Right atrium auricular region (tissue), 2 donors: ENCODE measurements at regions not wholly inside any gene's neighbourhood (a gene's known extent, or its start where the extent isn't known, plus 50 kb on each side); places are given as distances from the start of the nearest gene placed in this dataset.
"Not testable (repeated sequence)": the region's sequence is repeated elsewhere in the genome, so short reads cannot be mapped to it uniquely, and the experiment has no call there.

ENCODE experiments used
- DNase-seq: peaks from one replicate; pipeline ENCODE4 v3.0.0-alpha.2; 2019; ENCODE audit warnings: low spot score
- H3K27ac ChIP-seq, 2 donors: fragments of 200-600 bp; sonication (generic); 1 replicate in 1 of 2; 2 replicates in 1 of 2; pipeline ENCODE4 v1.5.1; 2016 to 2019
- H3K27me3 ChIP-seq, 2 donors: fragments of 200-600 bp; sonication (generic); one replicate each; pipeline versions ENCODE4 v1.5.1 to v1.6.0; 2017 to 2019
- H3K36me3 ChIP-seq: fragments of 200-600 bp; sonication (generic); one replicate; pipeline ENCODE4 v1.5.1; 2016
- H3K4me1 ChIP-seq, 2 donors: fragments of 200-600 bp; sonication (generic); one replicate each; pipeline versions ENCODE4 v1.5.1 to v1.6.0; 2017 to 2019
- H3K4me3 ChIP-seq, 2 donors: fragments of 200-600 bp; sonication (generic); 1 replicate in 1 of 2; 2 replicates in 1 of 2; pipeline ENCODE4 v1.5.1; 2017 to 2019; ENCODE audit warnings: mild to moderate bottlenecking in 1 of 2, moderate library complexity in 1 of 2
- H3K9me3 ChIP-seq, 2 donors: fragments of 200-600 bp; sonication (generic); one replicate each; pipeline ENCODE4 v1.5.1; 2019
- TF ChIP-seq, protein P1 (sequence below), 2 donors: fragments of 200-600 bp; sonication (generic); IDR thresholded peaks; one replicate each; pipeline ENCODE4 v1.5.1; 2019; ENCODE audit warnings: antibody characterized with exemption in 2 of 2

DNA sequence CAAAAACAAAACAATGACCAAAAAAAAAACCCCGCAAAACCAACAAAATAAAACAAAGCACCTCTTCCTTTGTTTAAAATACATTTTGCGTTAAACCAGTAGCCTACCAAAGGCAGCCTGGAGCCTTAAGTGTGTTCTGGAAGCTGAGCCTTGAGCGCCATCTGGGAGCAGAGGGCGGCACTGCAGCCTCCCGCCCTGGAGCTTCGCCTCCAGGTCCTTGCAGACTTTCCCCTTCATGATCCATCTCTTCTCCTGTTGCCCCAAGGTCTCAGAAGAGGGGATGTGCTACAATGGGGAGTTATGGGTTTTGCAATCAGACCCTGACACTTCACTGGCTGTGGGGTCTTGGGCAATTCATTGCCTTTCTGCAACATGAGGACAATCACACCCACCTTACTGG is 204.9 kb downstream of the NPIPA8 start:
- DNase-seq, H3K4me3 ChIP-seq, H3K36me3 ChIP-seq, H3K27ac ChIP-seq, H3K4me1 ChIP-seq, H3K27me3 ChIP-seq, H3K9me3 ChIP-seq: not testable (repeated sequence)
- TF ChIP-seq, protein P1, sequence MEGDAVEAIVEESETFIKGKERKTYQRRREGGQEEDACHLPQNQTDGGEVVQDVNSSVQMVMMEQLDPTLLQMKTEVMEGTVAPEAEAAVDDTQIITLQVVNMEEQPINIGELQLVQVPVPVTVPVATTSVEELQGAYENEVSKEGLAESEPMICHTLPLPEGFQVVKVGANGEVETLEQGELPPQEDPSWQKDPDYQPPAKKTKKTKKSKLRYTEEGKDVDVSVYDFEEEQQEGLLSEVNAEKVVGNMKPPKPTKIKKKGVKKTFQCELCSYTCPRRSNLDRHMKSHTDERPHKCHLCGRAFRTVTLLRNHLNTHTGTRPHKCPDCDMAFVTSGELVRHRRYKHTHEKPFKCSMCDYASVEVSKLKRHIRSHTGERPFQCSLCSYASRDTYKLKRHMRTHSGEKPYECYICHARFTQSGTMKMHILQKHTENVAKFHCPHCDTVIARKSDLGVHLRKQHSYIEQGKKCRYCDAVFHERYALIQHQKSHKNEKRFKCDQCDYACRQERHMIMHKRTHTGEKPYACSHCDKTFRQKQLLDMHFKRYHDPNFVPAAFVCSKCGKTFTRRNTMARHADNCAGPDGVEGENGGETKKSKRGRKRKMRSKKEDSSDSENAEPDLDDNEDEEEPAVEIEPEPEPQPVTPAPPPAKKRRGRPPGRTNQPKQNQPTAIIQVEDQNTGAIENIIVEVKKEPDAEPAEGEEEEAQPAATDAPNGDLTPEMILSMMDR (IDR thresholded peaks at IDR 0.05), result peak; percentile 24 to 64

GRCh38 chr16:18130478-18131120 is 205.9 kb downstream of the NPIPA8 start:
- not testable (repeated sequence) for H3K9me3 ChIP-seq, H3K4me1 ChIP-seq, H3K36me3 ChIP-seq, DNase-seq, H3K27ac ChIP-seq, H3K4me3 ChIP-seq, H3K27me3 ChIP-seq

- not testable (repeated sequence) for H3K9me3 ChIP-seq, H3K36me3 ChIP-seq, H3K4me1 ChIP-seq, H3K27me3 ChIP-seq, H3K4me3 ChIP-seq, DNase-seq, H3K27ac ChIP-seq
These were observed 209.5 kb downstream of the NPIPA8 start for GRCh38 chr16:18127033-18127432.

- H3K9me3 ChIP-seq, H3K4me1 ChIP-seq, H3K27ac ChIP-seq, H3K36me3 ChIP-seq, H3K27me3 ChIP-seq, DNase-seq, H3K4me3 ChIP-seq: not testable (repeated sequence)
These were observed 217.4 kb downstream of the NPIPA8 start for GRCh38 chr16:18119092-18119491.

DNA sequence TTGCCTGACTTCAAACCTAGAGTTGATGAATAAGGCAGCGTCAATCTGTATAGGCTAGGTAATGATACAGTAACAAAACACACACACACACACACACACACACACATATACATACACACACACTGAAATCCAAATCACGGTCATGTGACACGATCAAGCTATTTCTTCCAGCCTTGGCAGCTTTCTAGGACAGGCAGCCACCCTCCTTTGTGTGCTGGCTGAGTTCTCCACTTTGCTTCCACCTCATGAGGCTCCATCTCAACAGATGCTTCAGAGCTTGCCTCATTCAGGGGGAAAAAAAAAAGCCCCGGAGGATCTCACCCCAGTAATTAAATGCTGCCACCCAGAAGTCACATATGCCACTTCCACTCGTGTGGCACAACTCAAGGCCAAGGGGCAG is 217.9 kb downstream of the NPIPA8 start:
- H3K9me3 ChIP-seq, H3K27me3 ChIP-seq, H3K27ac ChIP-seq, H3K4me3 ChIP-seq, H3K36me3 ChIP-seq, DNase-seq, H3K4me1 ChIP-seq: not testable (repeated sequence)

- DNase-seq, H3K4me3 ChIP-seq, H3K27ac ChIP-seq, H3K4me1 ChIP-seq, H3K27me3 ChIP-seq, H3K36me3 ChIP-seq, H3K9me3 ChIP-seq: not testable (repeated sequence)
These were observed 218.5 kb downstream of the NPIPA8 start for GRCh38 chr16:18118071-18118470.

DNA sequence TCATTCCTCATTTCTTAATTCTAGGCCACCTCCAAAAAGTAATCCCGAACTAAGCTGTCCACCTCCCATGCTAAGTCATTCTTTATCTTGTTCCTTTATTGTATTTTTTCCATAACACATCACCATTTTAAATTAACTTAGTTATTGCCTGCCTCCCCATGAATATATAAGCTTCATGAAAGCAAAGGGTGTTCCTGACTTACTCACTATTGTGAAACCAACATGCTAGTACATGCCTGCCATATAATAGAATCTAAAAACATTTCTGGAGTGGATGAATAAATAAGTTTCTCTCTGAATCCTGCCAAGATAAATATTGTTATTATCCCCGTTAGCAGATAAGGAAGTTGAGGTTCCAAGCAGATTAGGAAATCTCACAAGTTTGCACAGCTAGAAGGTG is 232.1 kb downstream of the NPIPA8 start:
- not testable (repeated sequence) for H3K4me1 ChIP-seq, H3K9me3 ChIP-seq, H3K4me3 ChIP-seq

GRCh38 chr16:18101077-18101476 is 235.5 kb downstream of the NPIPA8 start:
- not testable (repeated sequence) for H3K9me3 ChIP-seq, H3K27ac ChIP-seq, DNase-seq, H3K4me3 ChIP-seq, H3K4me1 ChIP-seq, H3K27me3 ChIP-seq, H3K36me3 ChIP-seq

More for the DNA sequence above, 232.1 kb downstream of the NPIPA8 start:
- not testable (repeated sequence) for H3K27ac ChIP-seq, DNase-seq, H3K27me3 ChIP-seq, H3K36me3 ChIP-seq

DNA sequence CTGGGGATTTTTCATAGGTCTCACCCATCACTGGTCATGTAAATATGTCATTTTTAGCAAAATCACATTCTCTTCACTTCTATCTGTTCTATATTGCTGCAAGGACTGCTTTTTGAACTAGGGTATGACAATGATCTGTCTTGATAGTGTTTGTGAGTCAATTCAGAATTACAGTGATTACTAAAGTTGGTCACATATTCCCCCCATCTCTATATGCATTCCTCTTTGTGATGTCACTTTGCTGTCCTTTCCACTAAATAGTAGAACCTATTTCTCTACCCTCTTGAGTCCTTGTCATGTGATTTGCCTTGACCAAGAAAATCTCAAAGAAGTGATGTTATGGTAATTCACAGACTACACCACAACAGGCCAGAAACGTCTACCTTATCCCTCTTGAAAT is 243.9 kb downstream of the NPIPA8 start:
- not testable (repeated sequence) for H3K27me3 ChIP-seq, H3K9me3 ChIP-seq, DNase-seq, H3K4me1 ChIP-seq, H3K27ac ChIP-seq, H3K36me3 ChIP-seq, H3K4me3 ChIP-seq

DNA sequence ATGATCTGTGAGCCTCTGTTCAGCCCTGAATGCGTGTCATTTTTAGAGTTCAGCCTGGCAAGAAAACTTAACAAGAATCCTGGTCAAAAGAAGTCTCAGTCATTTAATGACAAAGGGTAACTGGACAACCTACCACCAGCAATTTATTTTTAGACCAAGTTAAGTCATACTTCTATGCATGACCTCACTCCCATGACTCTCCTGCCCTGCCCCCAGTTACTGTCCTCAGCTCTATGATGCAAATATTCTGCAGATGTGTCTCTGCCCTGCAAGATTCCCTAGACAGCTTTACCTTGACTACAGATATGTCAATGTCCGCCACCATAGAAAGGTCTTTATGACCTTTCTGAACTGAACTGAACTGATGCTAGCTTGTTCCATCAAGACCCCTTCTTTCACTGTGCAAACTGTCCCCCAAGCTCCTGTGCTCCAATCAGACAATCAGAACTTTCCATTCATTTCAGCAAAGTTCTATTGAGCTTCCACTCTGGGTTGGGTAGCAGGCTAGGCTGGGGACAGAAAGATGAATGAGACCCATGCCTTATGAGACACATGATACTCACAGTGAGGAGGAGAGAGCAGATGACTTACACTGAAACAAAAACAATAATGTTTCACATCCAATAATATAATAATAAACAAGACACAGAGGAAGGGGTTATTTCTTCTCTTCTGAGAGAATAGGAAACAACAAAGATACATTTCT is 255.7 kb downstream of the NPIPA8 start:
- not testable (repeated sequence) for H3K9me3 ChIP-seq, H3K27ac ChIP-seq, DNase-seq, H3K4me1 ChIP-seq, H3K4me3 ChIP-seq, H3K36me3 ChIP-seq, H3K27me3 ChIP-seq

GRCh38 chr16:18077910-18078309 is 258.6 kb downstream of the NPIPA8 start:
- H3K9me3 ChIP-seq, H3K27me3 ChIP-seq, H3K27ac ChIP-seq, H3K36me3 ChIP-seq, H3K4me1 ChIP-seq, DNase-seq, H3K4me3 ChIP-seq: not testable (repeated sequence)
